ENCODE measurements at regions not wholly inside any gene's neighbourhood (a gene's known extent, or its start where the extent isn't known, plus 50 kb on each side); places are given as distances from the start of the nearest gene placed in this dataset.

- no peak for TF ChIP-seq YY1 (IDR thresholded peaks at IDR 0.05; ENCODE audit: insufficient read depth, insufficient read length)
- TF ChIP-seq ZNF274 (IDR thresholded peaks at IDR 0.05; ENCODE audit: low read depth, low read length) = no peak
These were observed 82.3 kb downstream of the CEBPB start for GRCh38 chr20:50272724-50273446.

Measured in NT2/D1 (cell line).